ENCODE measurements at regions not wholly inside any gene's neighbourhood (a gene's known extent, or its start where the extent isn't known, plus 50 kb on each side); places are given as distances from the start of the nearest gene placed in this dataset.

DNA sequence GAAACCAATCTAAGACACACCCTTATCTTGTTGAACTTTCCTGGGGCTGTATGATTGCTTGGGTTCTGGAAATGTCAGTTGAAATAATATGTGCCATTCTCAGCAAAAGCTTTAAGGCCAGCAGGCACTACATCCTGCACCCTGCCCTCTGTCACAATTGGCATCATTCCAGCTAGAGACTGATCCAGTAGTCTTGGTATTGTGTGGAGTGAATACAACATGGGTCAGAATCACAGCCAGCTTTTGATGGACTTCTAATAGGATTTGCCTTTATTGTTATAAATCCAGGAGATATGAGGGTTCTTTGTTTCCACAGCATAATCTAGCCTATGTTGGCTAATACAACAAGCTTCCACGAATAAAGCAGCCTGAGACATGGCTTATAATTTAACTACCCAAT is 617.0 kb upstream of the CDH2 start:
- Mint-ChIP-seq H3K4me3 (no peak overlapping the region), H3K9me3 (peaks cover 0 to 1% (median 0%) of the 10 kb centered on the region in 6 donors), H3K27ac (no peak overlapping the region), H3K27me3 (ENCODE audit: low read depth in 3 of 3) (no peaks in the 10 kb centered on the region), H3K36me3 (no peaks in the 10 kb centered on the region), H3K4me1 (peaks cover 28 to 35% of the 10 kb centered on the region in 2 donors)
- DNase-seq, result no peak

- DNase-seq, result no peak
- Mint-ChIP-seq H3K36me3 (no peaks in the 10 kb centered on the region), H3K9me3 (peaks cover 0 to 1% (median 0%) of the 10 kb centered on the region in 6 donors), H3K27me3 (ENCODE audit: low read depth in 3 of 3) (no peaks in the 10 kb centered on the region), H3K4me1 (peaks cover 30 to 40% of the 10 kb centered on the region in 2 donors), H3K4me3 (peak overlapping the region; percentile 18 to 80 (median 53)), H3K27ac (peak overlapping the region in 1 of 6 donors; percentile 39)
Observed at GRCh38 chr18:28792404-28793086, 615.6 kb upstream of the CDH2 start.

GRCh38 chr18:28791101-28791500 is 614.2 kb upstream of the CDH2 start:
- no peak for DNase-seq
- Mint-ChIP-seq H3K27ac (no peak overlapping the region), H3K36me3 (no peaks in the 10 kb centered on the region), H3K4me1 (peaks cover 30 to 45% of the 10 kb centered on the region in 2 donors), H3K9me3 (peaks cover 0 to 1% (median 0%) of the 10 kb centered on the region in 6 donors), H3K27me3 (ENCODE audit: low read depth in 3 of 3) (no peaks in the 10 kb centered on the region), H3K4me3 (no peak overlapping the region)

GRCh38 chr18:28789502-28789901 is 612.6 kb upstream of the CDH2 start:
- H3K9me3 Mint-ChIP-seq, result no peaks in the 10 kb centered on the region
- H3K36me3 Mint-ChIP-seq, result no peaks in the 10 kb centered on the region
- DNase-seq, result no peak
- H3K4me1 Mint-ChIP-seq, result peaks cover 23 to 38% of the 10 kb centered on the region in 2 donors
- H3K4me3 Mint-ChIP-seq, result no peak overlapping the region
- H3K27me3 Mint-ChIP-seq (ENCODE audit: low read depth in 3 of 3), result no peaks in the 10 kb centered on the region
- H3K27ac Mint-ChIP-seq, result no peak overlapping the region

- H3K27me3 Mint-ChIP-seq (ENCODE audit: low read depth in 3 of 3), result no peaks in the 10 kb centered on the region
- no peak overlapping the region for H3K27ac Mint-ChIP-seq
Observed at GRCh38 chr18:28786926-28787325, 610.0 kb upstream of the CDH2 start.

GRCh38 chr18:28781616-28782362 is 604.9 kb upstream of the CDH2 start:
- Mint-ChIP-seq H3K9me3 (peaks cover 0 to 6% (median 0%) of the 10 kb centered on the region in 6 donors), H3K4me1 (peaks cover 43 to 48% of the 10 kb centered on the region in 2 donors), H3K4me3 (peak overlapping the region; percentile 72 to 87 (median 82)), H3K27ac (peak overlapping the region; percentile 91 to 98 (median 95)), H3K36me3 (peaks cover 0 to 6% (median 0%) of the 10 kb centered on the region in 3 donors), H3K27me3 (ENCODE audit: low read depth in 3 of 3) (peaks cover 0 to 2% (median 2%) of the 10 kb centered on the region in 3 donors)
- peak; percentile 30 to 46 (median 32) for DNase-seq

More at GRCh38 chr18:28786926-28787325, 610.0 kb upstream of the CDH2 start:
- no peak overlapping the region for H3K4me3 Mint-ChIP-seq
- no peak for DNase-seq
- H3K36me3 Mint-ChIP-seq, result no peaks in the 10 kb centered on the region
- H3K9me3 Mint-ChIP-seq, result no peaks in the 10 kb centered on the region
- H3K4me1 Mint-ChIP-seq, result peaks cover 24 to 37% of the 10 kb centered on the region in 2 donors

- Mint-ChIP-seq H3K27ac (no peak overlapping the region), H3K4me3 (no peak overlapping the region), H3K27me3 (ENCODE audit: low read depth in 3 of 3) (peaks cover 0 to 2% (median 2%) of the 10 kb centered on the region in 3 donors), H3K4me1 (peaks cover 40 to 42% of the 10 kb centered on the region in 2 donors), H3K36me3 (peaks cover 0 to 14% (median 0%) of the 10 kb centered on the region in 3 donors), H3K9me3 (peaks cover 0 to 6% (median 0%) of the 10 kb centered on the region in 6 donors)
- no peak for DNase-seq
Observed at GRCh38 chr18:28778706-28779105, 601.8 kb upstream of the CDH2 start.

GRCh38 chr18:28777756-28778155 is 600.8 kb upstream of the CDH2 start:
- no peak overlapping the region for H3K4me3 Mint-ChIP-seq
- H3K4me1 Mint-ChIP-seq, result peaks cover 33 to 35% of the 10 kb centered on the region in 2 donors
- peak overlapping the region in 1 of 6 donors; percentile 77 for H3K27ac Mint-ChIP-seq
- H3K27me3 Mint-ChIP-seq (ENCODE audit: low read depth in 3 of 3), result peaks cover 0 to 2% (median 2%) of the 10 kb centered on the region in 3 donors
- peaks cover 0 to 14% (median 0%) of the 10 kb centered on the region in 3 donors for H3K36me3 Mint-ChIP-seq
- no peak for DNase-seq
- H3K9me3 Mint-ChIP-seq, result peaks cover 0 to 6% (median 0%) of the 10 kb centered on the region in 6 donors

DNA sequence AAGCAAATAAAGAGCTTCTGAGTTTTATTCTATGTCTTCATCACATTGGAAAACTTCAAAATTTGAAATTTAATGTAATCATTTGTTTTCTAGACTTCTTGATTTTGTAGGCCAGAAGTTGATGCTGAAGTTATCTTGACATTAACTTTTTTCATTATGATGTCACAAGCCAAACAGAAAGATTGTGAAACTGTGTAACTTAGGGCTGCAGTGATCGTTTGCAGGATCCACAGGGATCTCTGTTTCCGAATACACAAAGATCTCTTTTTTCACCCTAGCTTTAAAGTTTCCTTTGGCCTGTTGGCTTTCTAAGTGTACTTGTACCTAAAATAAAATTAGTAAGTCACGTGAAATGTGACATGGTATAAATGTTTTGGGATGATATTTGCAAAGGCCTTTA is 594.9 kb upstream of the CDH2 start:
- peak overlapping the region in 4 of 5 donors; percentile 36 to 82 (median 51) for H3K4me3 Mint-ChIP-seq
- no peaks in the 10 kb centered on the region for H3K27me3 Mint-ChIP-seq (ENCODE audit: low read depth in 3 of 3)
- peak overlapping the region in 2 of 6 donors; percentile 34 to 63 for H3K27ac Mint-ChIP-seq
- peaks cover 13% of the 10 kb centered on the region in 2 donors for H3K4me1 Mint-ChIP-seq
- no peak for DNase-seq
- H3K9me3 Mint-ChIP-seq, result no peaks in the 10 kb centered on the region
- peaks cover 0 to 8% (median 0%) of the 10 kb centered on the region in 3 donors for H3K36me3 Mint-ChIP-seq

DNA sequence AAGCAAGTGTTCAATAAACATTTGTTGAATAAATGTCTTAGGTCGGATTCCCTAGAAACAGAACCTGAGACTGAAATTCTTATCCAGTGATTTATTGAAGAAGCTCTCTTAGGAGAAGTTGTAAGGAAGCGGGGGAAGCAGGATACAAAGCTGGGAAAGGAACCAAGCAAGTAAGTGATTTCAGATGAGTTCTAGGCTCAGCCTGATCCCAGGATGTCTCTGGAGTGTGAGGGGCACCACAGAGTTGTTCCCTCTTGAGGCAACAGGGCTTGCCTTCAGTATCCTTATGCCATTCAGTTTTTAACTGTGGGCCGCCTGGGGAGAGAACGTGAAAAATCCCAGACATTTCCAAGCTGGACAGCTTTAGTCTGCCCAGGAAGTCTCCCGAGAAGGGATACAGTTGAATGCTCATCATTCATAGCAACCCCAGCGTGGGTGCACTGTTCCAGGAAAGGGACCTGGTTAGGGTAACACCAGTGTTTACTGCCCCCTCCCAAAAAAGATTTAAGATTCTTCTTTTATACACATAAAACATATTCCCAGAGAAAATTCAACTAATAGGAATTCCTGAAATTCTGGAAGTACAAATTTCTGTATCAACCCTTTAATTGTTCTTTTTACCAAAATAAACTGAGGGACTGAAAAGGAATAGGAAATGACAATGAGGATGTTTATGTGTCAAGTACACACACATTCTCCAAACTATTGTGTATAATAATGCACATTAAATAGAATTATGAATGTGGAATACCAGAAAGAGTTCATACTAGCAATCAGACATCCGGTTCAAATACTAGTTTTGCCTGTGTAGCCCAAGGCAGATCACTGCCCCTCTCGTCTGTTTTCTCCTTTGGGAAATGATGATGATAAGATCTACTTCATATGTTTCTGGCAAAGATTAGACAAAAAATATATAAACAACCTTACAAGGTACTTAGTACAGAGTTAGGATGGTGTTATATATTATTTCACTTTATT is 592.1 kb upstream of the CDH2 start:
- no peak for DNase-seq
- H3K27me3 Mint-ChIP-seq (ENCODE audit: low read depth in 3 of 3), result no peaks in the 10 kb centered on the region
- peaks cover 13 to 17% of the 10 kb centered on the region in 2 donors for H3K4me1 Mint-ChIP-seq
- peaks cover 0 to 2% (median 0%) of the 10 kb centered on the region in 6 donors for H3K9me3 Mint-ChIP-seq
- H3K4me3 Mint-ChIP-seq, result no peak overlapping the region
- H3K27ac Mint-ChIP-seq, result no peak overlapping the region
- no peaks in the 10 kb centered on the region for H3K36me3 Mint-ChIP-seq

DNA sequence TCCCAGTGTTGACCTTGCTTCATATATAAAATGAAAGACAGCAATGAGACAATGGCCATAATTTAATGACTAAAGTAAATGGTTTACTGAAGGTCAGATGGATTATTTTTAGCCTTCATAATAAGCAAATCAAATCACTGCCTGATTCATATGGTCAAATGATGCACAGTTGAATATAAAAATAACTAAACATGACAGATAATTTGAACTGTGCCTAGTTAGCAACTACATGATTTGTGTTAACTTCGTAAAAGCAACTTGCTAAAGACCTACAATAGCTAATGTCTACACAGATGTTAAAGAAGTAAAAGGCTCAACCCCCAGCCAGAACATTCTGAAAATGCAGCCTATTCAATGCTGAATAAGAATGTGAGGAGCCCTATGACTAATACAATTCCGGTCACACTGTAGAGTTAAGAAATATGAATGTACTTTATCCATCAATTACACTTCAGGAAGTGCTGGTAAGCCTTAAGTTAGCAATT is 590.8 kb upstream of the CDH2 start:
- no peak overlapping the region for H3K4me3 Mint-ChIP-seq
- no peak overlapping the region for H3K27ac Mint-ChIP-seq
- DNase-seq, result no peak

GRCh38 chr18:28767201-28767600 is 590.3 kb upstream of the CDH2 start:
- Mint-ChIP-seq H3K9me3 (peaks cover 0 to 2% (median 0%) of the 10 kb centered on the region in 6 donors), H3K4me3 (no peak overlapping the region), H3K27ac (no peak overlapping the region), H3K4me1 (peaks cover 8 to 17% of the 10 kb centered on the region in 2 donors), H3K27me3 (ENCODE audit: low read depth in 3 of 3) (no peaks in the 10 kb centered on the region), H3K36me3 (peaks cover 0 to 3% (median 0%) of the 10 kb centered on the region in 3 donors)
- no peak for DNase-seq

More for the DNA sequence above, 590.8 kb upstream of the CDH2 start:
- H3K4me1 Mint-ChIP-seq, result peaks cover 8 to 17% of the 10 kb centered on the region in 2 donors
- H3K36me3 Mint-ChIP-seq, result peaks cover 0 to 3% (median 0%) of the 10 kb centered on the region in 3 donors
- no peaks in the 10 kb centered on the region for H3K27me3 Mint-ChIP-seq (ENCODE audit: low read depth in 3 of 3)
- peaks cover 0 to 2% (median 0%) of the 10 kb centered on the region in 6 donors for H3K9me3 Mint-ChIP-seq

DNA sequence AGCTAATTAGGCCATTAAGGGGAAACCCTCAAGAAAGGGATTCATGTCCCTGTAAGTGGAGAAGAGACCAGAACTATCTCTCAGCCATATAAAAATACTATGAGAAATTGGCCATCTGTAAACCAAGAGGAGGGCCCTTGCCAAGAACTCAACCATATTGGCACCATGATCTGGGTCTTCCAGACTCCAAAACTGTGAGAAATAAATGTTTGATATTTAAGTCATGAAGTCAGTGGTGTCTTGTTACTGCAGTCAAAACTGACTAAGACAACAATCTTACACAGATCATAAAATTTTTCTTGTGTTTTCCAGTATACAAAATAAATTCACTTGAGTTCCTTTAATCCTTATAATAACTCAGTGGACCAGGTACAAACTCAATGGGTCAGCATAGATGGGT is 589.8 kb upstream of the CDH2 start:
- peaks cover 0 to 2% (median 0%) of the 10 kb centered on the region in 6 donors for H3K9me3 Mint-ChIP-seq
- H3K36me3 Mint-ChIP-seq, result peaks cover 0 to 3% (median 0%) of the 10 kb centered on the region in 3 donors
- peaks cover 7 to 15% of the 10 kb centered on the region in 2 donors for H3K4me1 Mint-ChIP-seq
- no peak for DNase-seq
- H3K27ac Mint-ChIP-seq, result no peak overlapping the region
- H3K27me3 Mint-ChIP-seq (ENCODE audit: low read depth in 3 of 3), result no peaks in the 10 kb centered on the region
- no peak overlapping the region for H3K4me3 Mint-ChIP-seq
